ENCODE measurements at regions not wholly inside any gene's neighbourhood (a gene's known extent, or its start where the extent isn't known, plus 50 kb on each side); places are given as distances from the start of the nearest gene placed in this dataset.

GRCh38 chr12:41981758-41982157 lies 162.9 kb downstream of the GXYLT1 start:
- DNase-seq (ENCODE audit: low read depth, low spot score), result peak; percentile 46

GRCh38 chr12:41981013-41981412 lies 163.7 kb downstream of the GXYLT1 start:
- peak; percentile 29 for DNase-seq (ENCODE audit: low read depth, low spot score)

DNA sequence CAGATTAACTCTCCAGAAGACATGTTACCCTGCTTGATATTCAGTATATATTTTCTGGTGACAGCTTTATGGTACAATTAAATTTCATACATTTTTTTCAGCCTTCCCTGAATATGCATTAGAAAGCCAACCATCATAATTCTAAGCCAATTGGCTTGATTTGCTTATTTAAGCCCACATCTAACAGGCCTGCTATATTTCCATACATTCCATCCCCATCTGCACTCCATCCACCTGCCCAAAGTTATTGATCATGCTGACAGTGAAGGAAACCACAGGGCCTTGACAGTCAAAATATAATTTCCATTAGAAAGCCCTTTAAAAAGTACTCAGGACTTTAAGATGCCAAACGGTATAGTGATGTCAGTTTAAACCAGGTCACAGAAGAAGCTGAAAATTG lies 164.3 kb downstream of the GXYLT1 start:
- DNase-seq (ENCODE audit: low read depth, low spot score), result peak; percentile 30

- DNase-seq (ENCODE audit: low read depth, low spot score), result peak; percentile 33
Measured at GRCh38 chr12:41979574-41979973, 165.1 kb downstream of the GXYLT1 start.

DNA sequence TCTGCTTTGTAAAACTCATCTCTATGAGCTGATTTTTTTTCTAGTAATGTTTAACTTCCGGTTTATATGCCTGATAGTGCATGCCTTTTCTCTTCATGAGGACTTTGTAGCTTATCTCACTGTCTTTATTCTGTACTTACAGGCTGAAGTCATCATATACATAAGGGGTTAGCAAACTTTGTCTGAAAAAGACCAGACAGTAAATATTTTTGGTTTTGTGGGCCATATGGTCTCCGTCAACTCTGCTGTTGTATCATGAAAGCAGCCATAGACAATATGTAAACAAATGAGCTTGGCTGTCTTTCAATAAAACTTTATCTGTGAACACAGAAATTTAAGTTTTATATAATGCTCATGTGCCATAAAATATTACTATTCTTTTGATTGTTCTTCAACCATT lies 172.1 kb downstream of the GXYLT1 start:
- DNase-seq (ENCODE audit: low read depth, low spot score), result no peak

GRCh38 chr12:41972196-41972595 lies 172.5 kb downstream of the GXYLT1 start:
- no peak for DNase-seq (ENCODE audit: low read depth, low spot score)

DNA sequence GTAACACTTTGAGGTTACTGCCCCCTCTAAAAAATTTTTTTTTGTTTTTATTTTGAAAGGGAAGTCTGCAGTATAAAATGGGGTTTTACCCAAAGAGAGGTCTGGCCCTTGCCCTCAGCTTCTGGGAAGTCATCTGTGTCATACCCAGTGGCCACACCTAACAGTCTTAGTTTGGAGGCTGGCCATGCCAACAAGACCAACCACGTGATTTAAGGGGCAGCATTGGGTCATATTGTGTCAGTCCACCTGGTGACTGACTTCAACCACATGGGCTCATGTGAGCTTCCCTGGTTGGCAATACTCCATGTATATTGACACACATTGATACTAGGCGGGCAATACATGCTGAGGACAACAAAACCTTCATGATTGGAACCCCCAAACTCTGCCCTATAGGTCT lies 173.9 kb downstream of the GXYLT1 start:
- DNase-seq (ENCODE audit: low read depth, low spot score), result no peak

- no peak for DNase-seq (ENCODE audit: low read depth, low spot score)
Measured at GRCh38 chr12:41968599-41968998, 176.1 kb downstream of the GXYLT1 start.

DNA sequence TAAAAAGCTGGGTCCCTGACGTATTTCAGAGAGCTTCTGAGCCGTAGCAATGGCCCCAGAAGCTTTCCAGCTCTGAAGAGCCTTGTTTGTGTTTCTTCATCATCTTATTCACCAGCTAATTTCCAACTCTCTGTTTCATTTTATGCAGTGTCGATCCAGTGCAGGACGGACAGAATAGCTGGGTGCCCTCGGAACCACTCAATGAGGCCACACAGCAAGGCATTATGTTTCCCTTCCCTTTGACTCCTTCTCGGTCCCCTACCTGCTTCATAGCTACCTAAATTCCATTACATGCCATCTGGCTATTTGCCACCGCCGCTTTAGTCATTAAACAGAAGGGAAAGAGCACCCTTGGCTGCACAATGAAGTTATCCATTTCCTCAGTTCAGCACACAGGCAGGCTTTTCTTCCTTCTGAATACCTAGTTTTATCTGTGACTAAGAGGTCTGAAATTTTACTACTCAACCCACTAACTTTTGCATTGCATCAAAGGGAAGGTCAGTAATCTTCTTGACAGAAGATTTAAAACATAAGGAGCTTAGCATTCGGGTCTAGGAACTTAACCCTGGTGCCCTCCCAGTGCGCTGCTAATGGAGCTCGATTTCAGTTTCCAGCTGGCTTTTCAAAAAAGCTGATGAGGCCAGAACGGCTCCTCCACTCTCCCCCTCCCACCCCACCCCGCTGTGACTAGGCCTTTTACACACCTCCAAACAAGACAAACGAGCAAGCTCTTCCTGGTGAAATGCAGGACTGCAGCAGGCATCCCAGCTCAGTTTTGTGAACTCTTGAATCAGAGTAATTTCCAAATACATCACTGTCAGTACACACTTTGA lies 176.8 kb downstream of the GXYLT1 start:
- peak; percentile 64 for DNase-seq (ENCODE audit: low read depth, low spot score)

DNA sequence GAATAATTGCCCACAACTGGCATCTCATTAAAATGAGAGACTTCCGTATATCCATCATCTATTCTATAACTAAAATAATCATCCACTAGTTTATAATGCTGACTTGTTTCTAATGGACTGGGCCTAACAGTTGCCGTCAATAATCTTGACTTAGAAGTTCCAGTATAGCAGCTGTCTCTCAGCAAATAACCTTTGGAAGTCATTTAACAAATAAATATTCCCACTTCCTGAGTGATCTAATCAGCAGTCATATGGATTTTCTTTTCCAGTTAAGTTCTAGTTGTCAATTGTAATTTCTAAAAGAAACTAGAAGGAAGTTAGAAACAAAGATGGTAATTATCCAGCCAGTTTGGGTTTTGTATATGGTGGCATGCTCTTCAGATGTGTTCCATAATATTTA lies 177.8 kb downstream of the GXYLT1 start:
- no peak for DNase-seq (ENCODE audit: low read depth, low spot score)

- no peak for DNase-seq (ENCODE audit: low read depth, low spot score)
Measured at GRCh38 chr12:41966001-41966400, 178.7 kb downstream of the GXYLT1 start.

GRCh38 chr12:41963398-41963797 lies 181.3 kb downstream of the GXYLT1 start:
- no peak for DNase-seq (ENCODE audit: low read depth, low spot score)

GRCh38 chr12:41962171-41962572 lies 182.5 kb downstream of the GXYLT1 start:
- peak; percentile 65 for DNase-seq (ENCODE audit: low read depth, low spot score)

GRCh38 chr12:41959271-41959670 lies 185.4 kb downstream of the GXYLT1 start:
- DNase-seq (ENCODE audit: low read depth, low spot score), result no peak

GRCh38 chr12:41956353-41956752 lies 188.3 kb downstream of the GXYLT1 start:
- peak; percentile 56 for DNase-seq (ENCODE audit: low read depth, low spot score)

DNA sequence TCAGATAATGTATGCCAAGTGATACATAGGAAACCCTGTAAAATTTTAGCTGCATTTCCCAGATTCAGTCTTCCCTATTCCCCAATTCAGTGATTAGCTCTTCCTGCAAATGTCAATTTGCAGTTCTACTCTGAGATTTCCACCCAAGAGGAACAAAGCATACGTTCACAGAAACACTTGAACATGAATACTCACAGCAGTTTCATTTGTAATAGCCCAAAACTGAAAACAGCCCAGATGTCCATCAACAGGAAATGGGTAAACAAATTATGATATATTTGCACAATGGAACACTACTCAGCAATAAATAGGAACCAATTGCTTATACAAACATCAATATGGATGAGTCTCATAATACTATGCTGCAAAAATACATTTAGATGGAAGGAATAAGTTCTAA lies 194.2 kb downstream of the GXYLT1 start:
- no peak for DNase-seq (ENCODE audit: low read depth, low spot score)

- DNase-seq (ENCODE audit: low read depth, low spot score), result no peak
Measured at GRCh38 chr12:41946106-41946505, 198.6 kb downstream of the GXYLT1 start.

DNA sequence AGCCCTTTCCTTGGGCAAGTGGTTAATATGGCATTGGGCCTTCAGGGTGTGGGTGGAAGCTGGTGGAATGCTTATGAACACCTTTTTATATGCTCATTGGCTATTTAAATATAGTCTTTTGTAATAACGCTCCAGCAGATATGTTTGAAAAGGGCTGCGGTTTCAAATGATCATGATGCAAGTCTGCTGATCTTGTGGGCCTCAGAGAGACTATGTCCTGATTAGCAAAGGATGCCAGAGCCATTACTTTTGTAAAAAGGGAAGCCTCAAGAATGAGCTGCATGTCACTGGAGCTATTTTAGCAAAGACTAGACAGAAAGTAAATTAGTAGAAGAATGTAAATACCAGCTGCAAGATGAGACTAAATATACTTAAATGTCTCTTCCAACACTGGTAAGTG lies 200.5 kb downstream of the GXYLT1 start:
- peak; percentile 60 for DNase-seq (ENCODE audit: low read depth, low spot score)

DNA sequence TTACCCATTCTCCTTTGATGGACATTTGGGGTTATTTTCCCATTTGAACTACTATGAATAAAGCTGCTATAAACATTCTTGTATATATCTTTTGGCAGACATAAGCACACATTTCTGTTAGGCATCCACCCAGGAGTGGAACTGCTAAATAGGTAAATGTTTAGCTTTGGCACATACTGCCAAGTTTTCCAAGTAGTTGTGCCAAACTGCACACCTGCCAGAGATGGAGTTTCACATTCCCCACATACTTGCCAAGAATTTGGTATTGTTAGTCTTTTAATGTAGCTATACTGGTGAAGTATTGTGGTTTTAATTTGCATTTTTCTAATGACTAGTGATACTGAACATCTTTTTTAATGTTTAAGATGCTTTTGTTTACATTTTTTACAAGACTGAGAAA lies 201.0 kb downstream of the GXYLT1 start:
- peak; percentile 78 for DNase-seq (ENCODE audit: low read depth, low spot score)

- DNase-seq (ENCODE audit: low read depth, low spot score), result no peak
Measured at GRCh38 chr12:41942354-41942753, 202.3 kb downstream of the GXYLT1 start.

- DNase-seq (ENCODE audit: low read depth, low spot score), result no peak
Measured at GRCh38 chr12:41941079-41941478, 203.6 kb downstream of the GXYLT1 start.

DNA sequence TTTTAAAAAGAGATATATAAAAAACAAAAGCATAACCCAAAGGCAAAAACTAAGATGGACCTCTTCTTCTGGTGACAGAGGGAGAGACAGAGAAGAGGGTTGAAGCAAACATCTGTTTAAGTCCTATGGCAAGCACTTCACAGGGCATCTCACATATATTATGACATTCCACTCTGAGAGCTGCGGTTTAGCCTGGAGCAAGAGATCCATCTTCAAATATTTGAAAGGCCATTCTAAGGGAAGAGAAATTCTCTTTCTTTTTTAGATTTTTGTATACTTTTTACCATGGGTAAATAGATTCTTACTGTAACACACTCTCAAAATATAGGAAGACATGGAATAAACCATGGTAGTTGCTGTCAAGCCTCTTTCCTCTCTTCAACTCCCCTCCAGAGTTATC lies 204.1 kb downstream of the GXYLT1 start:
- DNase-seq (ENCODE audit: low read depth, low spot score), result no peak

- DNase-seq (ENCODE audit: low read depth, low spot score), result no peak
Measured at GRCh38 chr12:41936333-41936732, 208.3 kb downstream of the GXYLT1 start.

GRCh38 chr12:41935911-41936310 lies 208.8 kb downstream of the GXYLT1 start:
- no peak for DNase-seq (ENCODE audit: low read depth, low spot score)

All from astrocyte of the hippocampus (primary cell).